GM23338 (cell line): ENCODE measurements at regions not wholly inside any gene's neighbourhood (a gene's known extent, or its start where the extent isn't known, plus 50 kb on each side); places are given as distances from the start of the nearest gene placed in this dataset.

Experiments used
- ATAC-seq: fragments of 200-7000 bp; cut with Tn5 transposase; 3 replicates; pipeline ENCODE4 v1.9.1; 2020
- DNase-seq: peaks from one replicate; pipeline ENCODE4 v3.0.0-alpha.2; 2015; ENCODE audit warnings: low spot score
- H2AFZ ChIP-seq: fragments of 200-600 bp; sonication (generic); 2 replicates; pipeline ENCODE4 v1.8.0; 2016; ENCODE audit warnings: antibody characterized with exemption, mild to moderate bottlenecking, moderate library complexity
- H3F3A ChIP-seq: fragments of 200-600 bp; sonication (generic); replicated peaks from 2 replicates; pipeline ENCODE4 v1.8.0; 2017; ENCODE audit warnings: antibody characterized with exemption, mixed run types, low read depth
- H3K27ac ChIP-seq: fragments of 200-600 bp; sonication (generic); 2 replicates; pipeline ENCODE4 v1.6.1; 2016; ENCODE audit warnings: low read depth
- H3K27me3 ChIP-seq: fragments of 200-600 bp; sonication (generic); 2 replicates; pipeline ENCODE4 v1.8.0; 2016; ENCODE audit warnings: mild to moderate bottlenecking, mixed run types, moderate library complexity; ENCODE audit not compliant: insufficient read depth
- H3K36me3 ChIP-seq: fragments of 200-600 bp; sonication (generic); 2 replicates; pipeline ENCODE4 v1.8.0; 2016; ENCODE audit warnings: mild to moderate bottlenecking; ENCODE audit not compliant: insufficient read depth
- H3K4me1 ChIP-seq: fragments of 200-600 bp; sonication (generic); 2 replicates; pipeline ENCODE4 v1.8.0; 2016; ENCODE audit warnings: mild to moderate bottlenecking, moderate library complexity; ENCODE audit not compliant: insufficient read depth
- H3K4me2 ChIP-seq: fragments of 200-600 bp; sonication (generic); 2 replicates; pipeline ENCODE4 v1.7.1; 2017; ENCODE audit warnings: mixed run types
- H3K4me3 ChIP-seq: fragments of 200-600 bp; sonication (generic); 2 replicates; pipeline ENCODE4 v1.6.1; 2016; ENCODE audit warnings: mixed run types
- H3K79me2 ChIP-seq: fragments of 200-600 bp; sonication (generic); replicated peaks from 2 replicates; pipeline ENCODE4 v1.8.0; 2017; ENCODE audit warnings: mild to moderate bottlenecking; ENCODE audit not compliant: insufficient read depth
- H3K9me2 ChIP-seq: fragments of 200-600 bp; sonication (generic); 2 replicates; pipeline ENCODE4 v1.8.0; 2017; ENCODE audit not compliant: insufficient read depth
- H4K20me1 ChIP-seq: fragments of 200-600 bp; sonication (generic); replicated peaks from 2 replicates; pipeline ENCODE4 v1.8.0; 2017; ENCODE audit warnings: mild to moderate bottlenecking; ENCODE audit not compliant: insufficient read depth
- H3K27ac Mint-ChIP-seq: 2 replicates; pipeline ENCODE4 v1.8.0; 2020; ENCODE audit warnings: inconsistent platforms, mild to moderate bottlenecking, moderate library complexity, mixed read lengths
- H3K27me3 Mint-ChIP-seq: 3 replicates; pipeline ENCODE4 v1.8.0; 2022; ENCODE audit warnings: low read depth, mild to moderate bottlenecking, moderate library complexity, mixed read lengths, inconsistent platforms; ENCODE audit not compliant: insufficient read depth, poor library complexity
- H3K36me3 Mint-ChIP-seq: 3 replicates; pipeline ENCODE4 v1.8.0; 2021; ENCODE audit warnings: low read depth, mild to moderate bottlenecking, inconsistent platforms, moderate library complexity, mixed read lengths
- H3K4me1 Mint-ChIP-seq: 3 replicates; pipeline ENCODE4 v1.8.0; 2020; ENCODE audit warnings: mild to moderate bottlenecking, inconsistent platforms, mixed read lengths
- H3K4me3 Mint-ChIP-seq: 3 replicates; pipeline ENCODE4 v1.8.0; 2021; ENCODE audit warnings: moderate library complexity, mild to moderate bottlenecking, inconsistent platforms, mixed read lengths
- H3K9me3 Mint-ChIP-seq: 3 replicates; pipeline ENCODE4 v1.8.0; 2020; ENCODE audit warnings: moderate library complexity, mild to moderate bottlenecking, inconsistent platforms, mixed read lengths
- CREB1 ChIP-seq: fragments of 250-450 bp; sonication (Bioruptor Pico); IDR thresholded peaks from 2 replicates; pipeline ENCODE4 v1.5.0; 2020; ENCODE audit warnings: low read depth, mild to moderate bottlenecking, moderate library complexity
- CTCF ChIP-seq, 2 experiments: fragments of 200-600 bp in 1 of 2; sonication (generic) in 1 of 2; conservative IDR thresholded peaks; 2 replicates each; pipeline versions ENCODE4 v1.5.1 to v1.6.1; 2016 to 2017; ENCODE audit warnings: antibody characterized with exemption in 2 of 2, low read depth in 2 of 2, mild to moderate bottlenecking in 2 of 2, moderate library complexity in 1 of 2
- ETS1 ChIP-seq: IDR thresholded peaks from 2 replicates; pipeline ENCODE4 v1.6.1; 2016; ENCODE audit warnings: antibody characterized with exemption
- EZH2 ChIP-seq: fragments of 200-600 bp; sonication (generic); IDR thresholded peaks from one replicate; pipeline ENCODE4 v1.8.0; 2017; ENCODE audit warnings: antibody characterized with exemption, mild to moderate bottlenecking, low read depth; ENCODE audit not compliant: unreplicated experiment
- JUNB ChIP-seq: IDR thresholded peaks from one replicate; pipeline ENCODE4 v1.6.1; 2016; ENCODE audit warnings: antibody characterized with exemption; ENCODE audit not compliant: unreplicated experiment
- NANOG ChIP-seq: IDR thresholded peaks from 2 replicates; pipeline ENCODE4 v1.6.1; 2016; ENCODE audit warnings: antibody characterized with exemption, borderline replicate concordance
- POLR2AphosphoS5 ChIP-seq: IDR thresholded peaks from 2 replicates; pipeline ENCODE4 v1.6.1; 2016; ENCODE audit warnings: antibody characterized with exemption, low read depth
- STAT1 ChIP-seq: IDR thresholded peaks from one replicate; pipeline ENCODE4 v1.6.1; 2016; ENCODE audit warnings: antibody characterized with exemption; ENCODE audit not compliant: unreplicated experiment
- ZNF114 ChIP-seq: fragments of 250-450 bp; sonication (Bioruptor Pico); IDR thresholded peaks from 2 replicates; pipeline ENCODE4 v1.5.0; 2020; ENCODE audit warnings: mild to moderate bottlenecking, moderate library complexity
- ZNF331 ChIP-seq: fragments of 250-450 bp; sonication (Bioruptor Pico); IDR thresholded peaks from 2 replicates; pipeline ENCODE4 v1.5.0; 2020; ENCODE audit warnings: low read depth, mild to moderate bottlenecking, moderate library complexity
- ZNF462 ChIP-seq: fragments of 250-450 bp; sonication (Bioruptor Pico); IDR thresholded peaks from 2 replicates; pipeline ENCODE4 v1.5.0; 2020; ENCODE audit warnings: mild to moderate bottlenecking, moderate library complexity

GRCh38 chr18:35808796-35809195 is 163.7 kb upstream of the RMP24 start:
- TF ChIP-seq ZNF462 (CRISPR knock-in tag) (no peak), STAT1 (no peak)
- H4K20me1 ChIP-seq = no peaks in the 10 kb centered on the region
- Mint-ChIP-seq H3K9me3 (0 out of 3 replicates have a peak, but pooled peaks cover 2% of the 10 kb centered on the region), H3K27me3 (no peaks in the 10 kb centered on the region), H3K4me1 (peaks cover 5% of the 10 kb centered on the region; the same call in 1 of the 3 replicates), H3K4me3 (no peak overlapping the region), H3K36me3 (no peaks in the 10 kb centered on the region; the same call in 2 of the 3 replicates), H3K27ac (no peak overlapping the region)
- H3K4me3 ChIP-seq = no peak overlapping the region
- no peaks in the 10 kb centered on the region for H3K79me2 ChIP-seq
- no peaks in the 10 kb centered on the region for H3K36me3 ChIP-seq
- H3K27ac ChIP-seq = no peak overlapping the region
- DNase-seq (no peak), ATAC-seq (no peak)
- H3F3A ChIP-seq = no peaks in the 10 kb centered on the region
- H3K4me1 ChIP-seq = peaks cover 4% of the 10 kb centered on the region; the same call in 1 of the 2 replicates
- H3K9me2 ChIP-seq = peaks cover 21% of the 10 kb centered on the region; the same call in 1 of the 2 replicates
- H2AFZ ChIP-seq = no peak overlapping the region
- H3K27me3 ChIP-seq = no peaks in the 10 kb centered on the region
- no peak overlapping the region for H3K4me2 ChIP-seq

GRCh38 chr18:35810520-35810919 is 162.0 kb upstream of the RMP24 start:
- Mint-ChIP-seq H3K36me3 (peaks cover 4% of the 10 kb centered on the region), H3K9me3 (peaks cover 8% of the 10 kb centered on the region; the same call in 2 of the 3 replicates), H3K27ac (no peak overlapping the region)
- TF ChIP-seq CREB1 (CRISPR knock-in tag) (no peak), POLR2AphosphoS5 (no peak), EZH2 (no peak), CTCF (conservative IDR thresholded peaks at IDR 0.05; ENCODE audit: low read depth in 2 of 2) (no peak), ZNF331 (CRISPR knock-in tag) (no peak), ZNF114 (CRISPR knock-in tag) (no peak), NANOG (no peak), STAT1 (no peak), JUNB (no peak), ETS1 (no peak)

More at GRCh38 chr18:35810520-35810919, 162.0 kb upstream of the RMP24 start:
- ATAC-seq (no peak), DNase-seq (no peak)
- Histone ChIP-seq H4K20me1 (no peaks in the 10 kb centered on the region), H3K36me3 (no peaks in the 10 kb centered on the region), H3K27me3 (no peaks in the 10 kb centered on the region), H3K4me3 (no peak overlapping the region), H3K9me2 (peaks cover 18% of the 10 kb centered on the region; the same call in 1 of the 2 replicates), H3K4me1 (peaks cover 4% of the 10 kb centered on the region; the same call in 1 of the 2 replicates), H3F3A (no peaks in the 10 kb centered on the region), H3K79me2 (no peaks in the 10 kb centered on the region), H3K4me2 (no peak overlapping the region), H3K27ac (no peak overlapping the region), H2AFZ (no peak overlapping the region)
- Mint-ChIP-seq H3K4me1 (peaks cover 5% of the 10 kb centered on the region; the same call in 1 of the 3 replicates), H3K27me3 (no peaks in the 10 kb centered on the region), H3K4me3 (no peak overlapping the region)
